Bronchial epithelial cell (primary cell): ENCODE measurements at regions not wholly inside any gene's neighbourhood (a gene's known extent, or its start where the extent isn't known, plus 50 kb on each side); places are given as distances from the start of the nearest gene placed in this dataset.
A peak's percentile ranks its signal among the peaks of the same experiment; 100 is the strongest.
"Not testable (repeated sequence)": the region's sequence is repeated elsewhere in the genome, so short reads cannot be mapped to it uniquely, and the experiment has no call there.

Experiments used
- DNase-seq: peaks from one replicate; pipeline ENCODE4 v3.0.0-alpha.2; 2010; ENCODE audit warnings: low read depth
- FAIRE-seq: peaks from 2 replicates; lab custom pipeline; 2011; peaks lifted over from hg19 to GRCh38; lab: Jason Lieb, UNC
- H3K27me3 ChIP-seq: 2 replicates; pipeline ENCODE4 v1.5.1; 2011; ENCODE audit warnings: low read length; ENCODE audit not compliant: control insufficient read depth, insufficient read depth
- H3K36me3 ChIP-seq: 2 replicates; pipeline ENCODE4 v1.5.1; 2011; ENCODE audit warnings: low read length; ENCODE audit not compliant: control insufficient read depth, insufficient read depth
- H3K4me3 ChIP-seq: 2 replicates; pipeline ENCODE4 v1.5.1; 2011; ENCODE audit warnings: mild to moderate bottlenecking, low read depth, low read length, control low read depth
- CTCF ChIP-seq: IDR thresholded peaks from 2 replicates; pipeline ENCODE4 v1.5.1; 2011; ENCODE audit warnings: mild to moderate bottlenecking, moderate library complexity, low read length, control low read depth, inconsistent platforms; ENCODE audit not compliant: insufficient read depth, severe bottlenecking

GRCh38 chr9:14993901-14994554 lies 83.8 kb upstream of the FREM1 start:
- FAIRE-seq: no peak
- H3K27me3 ChIP-seq: no peaks in the 10 kb centered on the region
- no peaks in the 10 kb centered on the region for H3K36me3 ChIP-seq
- TF ChIP-seq CTCF: no peak
- no peak overlapping the region for H3K4me3 ChIP-seq
- DNase-seq: no peak

- peak; percentile 45 for DNase-seq
- no peaks in the 10 kb centered on the region for H3K36me3 ChIP-seq
- no peak for FAIRE-seq
Observed at GRCh38 chr9:14993061-14993800, 83.0 kb upstream of the FREM1 start.

GRCh38 chr9:14992516-14992915 lies 82.3 kb upstream of the FREM1 start:
- Histone ChIP-seq H3K4me3 (no peak overlapping the region), H3K27me3 (no peaks in the 10 kb centered on the region), H3K36me3 (no peaks in the 10 kb centered on the region)
- no peak for TF ChIP-seq CTCF
- DNase-seq: no peak
- FAIRE-seq: no peak

More at GRCh38 chr9:14993061-14993800, 83.0 kb upstream of the FREM1 start:
- TF ChIP-seq CTCF: no peak
- Histone ChIP-seq H3K4me3 (peak overlapping the region; percentile 52), H3K27me3 (no peaks in the 10 kb centered on the region)

- H3K27me3 ChIP-seq: no peaks in the 10 kb centered on the region
- H3K4me3 ChIP-seq: no peak overlapping the region
- DNase-seq (no peak), FAIRE-seq (no peak)
- TF ChIP-seq CTCF: no peak
- H3K36me3 ChIP-seq: no peaks in the 10 kb centered on the region
Observed at GRCh38 chr9:14992081-14992480, 81.9 kb upstream of the FREM1 start.

GRCh38 chr9:14990647-14991046 lies 80.4 kb upstream of the FREM1 start:
- H3K4me3 ChIP-seq, FAIRE-seq, H3K27me3 ChIP-seq, H3K36me3 ChIP-seq, DNase-seq: not testable (repeated sequence)

- H3K4me3 ChIP-seq: no peak overlapping the region
- no peaks in the 10 kb centered on the region for H3K27me3 ChIP-seq
- DNase-seq: no peak
- TF ChIP-seq CTCF: no peak
- H3K36me3 ChIP-seq: no peaks in the 10 kb centered on the region
- FAIRE-seq: no peak
Observed at GRCh38 chr9:14989811-14990210, 79.6 kb upstream of the FREM1 start.

- DNase-seq, FAIRE-seq, H3K27me3 ChIP-seq, H3K4me3 ChIP-seq, H3K36me3 ChIP-seq: not testable (repeated sequence)
Observed at GRCh38 chr9:14989336-14989735, 79.1 kb upstream of the FREM1 start.
